ENCODE measurements at regions not wholly inside any gene's neighbourhood (a gene's known extent, or its start where the extent isn't known, plus 50 kb on each side); places are given as distances from the start of the nearest gene placed in this dataset.
A peak's percentile ranks its signal among the peaks of the same experiment; 100 is the strongest.
"Not testable (repeated sequence)": the region's sequence is repeated elsewhere in the genome, so short reads cannot be mapped to it uniquely, and the experiment has no call there.

DNA sequence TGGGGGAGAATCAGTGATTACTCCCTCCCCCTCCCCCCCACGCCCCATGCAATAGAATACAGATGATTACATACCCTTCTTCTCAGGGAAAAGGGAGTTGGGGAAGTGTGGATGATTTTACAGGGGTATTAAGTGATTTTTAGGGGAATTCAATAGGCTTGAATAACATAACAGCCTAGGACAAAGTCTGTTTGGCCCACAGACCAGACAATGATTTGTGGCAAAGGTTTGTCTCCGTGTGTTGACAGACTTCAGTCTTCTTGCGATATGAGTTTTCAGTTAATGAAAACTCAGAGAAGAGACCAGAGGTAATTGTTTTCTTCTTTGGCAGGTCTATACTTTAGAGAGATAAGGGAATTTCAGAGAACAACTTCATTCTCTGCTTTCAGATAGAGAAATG, 95.3 kb downstream of the OR2B2 start:
- TF ChIP-seq, protein P1, sequence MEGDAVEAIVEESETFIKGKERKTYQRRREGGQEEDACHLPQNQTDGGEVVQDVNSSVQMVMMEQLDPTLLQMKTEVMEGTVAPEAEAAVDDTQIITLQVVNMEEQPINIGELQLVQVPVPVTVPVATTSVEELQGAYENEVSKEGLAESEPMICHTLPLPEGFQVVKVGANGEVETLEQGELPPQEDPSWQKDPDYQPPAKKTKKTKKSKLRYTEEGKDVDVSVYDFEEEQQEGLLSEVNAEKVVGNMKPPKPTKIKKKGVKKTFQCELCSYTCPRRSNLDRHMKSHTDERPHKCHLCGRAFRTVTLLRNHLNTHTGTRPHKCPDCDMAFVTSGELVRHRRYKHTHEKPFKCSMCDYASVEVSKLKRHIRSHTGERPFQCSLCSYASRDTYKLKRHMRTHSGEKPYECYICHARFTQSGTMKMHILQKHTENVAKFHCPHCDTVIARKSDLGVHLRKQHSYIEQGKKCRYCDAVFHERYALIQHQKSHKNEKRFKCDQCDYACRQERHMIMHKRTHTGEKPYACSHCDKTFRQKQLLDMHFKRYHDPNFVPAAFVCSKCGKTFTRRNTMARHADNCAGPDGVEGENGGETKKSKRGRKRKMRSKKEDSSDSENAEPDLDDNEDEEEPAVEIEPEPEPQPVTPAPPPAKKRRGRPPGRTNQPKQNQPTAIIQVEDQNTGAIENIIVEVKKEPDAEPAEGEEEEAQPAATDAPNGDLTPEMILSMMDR (IDR thresholded peaks at IDR 0.05; ENCODE audit: borderline replicate concordance) = no peak

DNA sequence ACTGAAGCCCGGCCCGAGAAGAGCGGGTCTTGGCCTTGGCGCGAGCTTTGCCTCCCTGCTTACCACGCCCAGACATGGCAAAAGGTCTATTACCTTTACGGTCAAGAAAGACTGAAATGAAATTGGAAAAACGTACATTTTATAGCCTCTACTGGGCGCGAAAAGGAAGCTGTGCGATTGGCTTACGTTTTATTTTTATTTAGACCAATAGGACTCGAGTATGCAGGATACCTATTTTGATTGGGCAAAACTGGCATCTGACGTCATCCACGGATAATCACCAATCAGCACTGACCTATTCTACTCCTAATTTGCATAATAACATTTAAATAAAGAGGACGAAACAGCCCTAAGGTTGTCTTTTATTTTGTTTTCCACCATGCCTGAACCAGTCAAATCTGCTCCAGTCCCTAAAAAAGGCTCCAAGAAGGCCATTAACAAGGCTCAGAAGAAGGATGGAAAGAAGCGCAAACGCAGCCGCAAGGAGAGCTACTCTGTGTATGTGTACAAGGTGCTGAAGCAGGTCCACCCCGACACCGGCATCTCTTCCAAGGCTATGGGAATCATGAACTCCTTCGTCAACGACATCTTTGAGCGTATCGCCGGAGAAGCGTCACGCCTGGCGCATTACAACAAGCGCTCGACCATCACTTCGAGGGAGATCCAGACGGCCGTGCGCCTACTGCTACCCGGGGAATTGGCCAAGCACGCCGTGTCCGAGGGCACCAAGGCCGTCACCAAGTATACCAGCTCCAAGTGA, 97.4 kb downstream of the OR2B2 start:
- Histone ChIP-seq H3K9me3 (replicated peaks) (no peaks in the 10 kb centered on the region), H3K4me3 (peak overlapping the region; percentile 54), H3K27me3 (ENCODE audit: low read depth) (peaks cover 98% of the 10 kb centered on the region), H3K4me1 (peaks cover 15% of the 10 kb centered on the region), H3K27ac (replicated peaks) (no peak overlapping the region), H3K36me3 (no peaks in the 10 kb centered on the region)
- intact Hi-C loops (cut with micrococcal nuclease) = no loop called here
- TF ChIP-seq, protein P1 (IDR thresholded peaks at IDR 0.05; ENCODE audit: borderline replicate concordance) = no peak
- DNase-seq = no peak

More for the DNA sequence above, 95.3 kb downstream of the OR2B2 start:
- Histone ChIP-seq H3K27me3 (ENCODE audit: low read depth) (peaks cover 95% of the 10 kb centered on the region), H3K27ac (replicated peaks) (no peak overlapping the region), H3K36me3 (no peaks in the 10 kb centered on the region), H3K4me1 (peaks cover 6% of the 10 kb centered on the region), H3K4me3 (no peak overlapping the region), H3K9me3 (replicated peaks) (no peaks in the 10 kb centered on the region)
- intact Hi-C loops (cut with micrococcal nuclease) = no loop called here
- no peak for DNase-seq

DNA sequence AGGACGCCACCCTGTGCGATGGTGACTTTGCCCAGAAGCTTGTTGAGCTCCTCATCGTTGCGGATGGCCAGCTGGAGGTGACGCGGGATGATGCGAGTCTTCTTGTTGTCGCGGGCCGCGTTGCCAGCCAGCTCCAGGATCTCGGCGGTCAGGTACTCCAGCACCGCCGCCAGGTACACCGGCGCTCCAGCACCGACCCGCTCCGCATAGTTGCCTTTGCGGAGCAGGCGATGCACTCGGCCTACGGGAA, 97.9 kb downstream of the OR2B2 start:
- DNase-seq; H3K36me3 ChIP-seq; H3K9me3 ChIP-seq (replicated peaks); intact Hi-C loops (cut with micrococcal nuclease); H3K27ac ChIP-seq (replicated peaks): not testable (repeated sequence)
- Histone ChIP-seq H3K27me3 (ENCODE audit: low read depth) (peaks cover 96% of the 10 kb centered on the region), H3K4me1 (peaks cover 20% of the 10 kb centered on the region), H3K4me3 (peak overlapping the region; percentile 54)

DNA sequence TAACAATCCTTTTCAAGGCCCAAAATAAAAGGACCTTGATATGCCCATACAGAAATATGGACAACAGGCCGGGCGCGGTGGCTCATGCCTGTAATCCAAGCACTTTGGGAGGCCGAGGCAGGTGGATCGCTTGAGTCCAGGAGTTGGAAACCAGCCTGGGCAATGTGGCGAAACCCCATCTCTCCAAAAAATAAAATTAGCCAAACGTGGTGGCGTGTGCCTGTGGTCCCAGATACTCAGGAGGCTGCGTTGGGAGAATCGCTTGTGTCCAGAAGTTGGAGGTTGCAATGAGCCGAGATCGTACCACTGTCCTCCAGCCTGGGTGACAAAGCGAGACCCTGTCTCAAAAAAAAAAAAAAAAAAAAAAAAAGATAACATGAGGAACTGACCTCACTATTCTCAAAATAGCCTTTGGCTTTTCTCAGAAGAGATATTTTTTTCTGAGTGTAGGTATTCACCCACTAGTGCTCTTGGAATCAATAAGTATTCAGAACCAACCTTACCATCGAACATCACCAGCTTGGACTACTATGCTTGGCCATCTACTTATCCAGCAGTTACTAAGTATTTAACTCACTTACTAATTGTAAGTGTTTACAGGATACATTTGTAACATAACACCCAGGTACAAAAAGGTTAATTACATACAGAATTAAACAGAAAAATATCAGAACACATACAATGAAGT, 99.2 kb downstream of the OR2B2 start:
- no peaks in the 10 kb centered on the region for H3K9me3 ChIP-seq (replicated peaks)
- H3K27me3 ChIP-seq (ENCODE audit: low read depth) = peaks cover 95% of the 10 kb centered on the region
- no peak overlapping the region for H3K4me3 ChIP-seq
- intact Hi-C loops (cut with micrococcal nuclease) = no loop called here
- no peaks in the 10 kb centered on the region for H3K36me3 ChIP-seq
- TF ChIP-seq, protein P1 (IDR thresholded peaks at IDR 0.05; ENCODE audit: borderline replicate concordance) = no peak
- no peak overlapping the region for H3K27ac ChIP-seq (replicated peaks)
- no peak for DNase-seq
- H3K4me1 ChIP-seq = peaks cover 24% of the 10 kb centered on the region

DNA sequence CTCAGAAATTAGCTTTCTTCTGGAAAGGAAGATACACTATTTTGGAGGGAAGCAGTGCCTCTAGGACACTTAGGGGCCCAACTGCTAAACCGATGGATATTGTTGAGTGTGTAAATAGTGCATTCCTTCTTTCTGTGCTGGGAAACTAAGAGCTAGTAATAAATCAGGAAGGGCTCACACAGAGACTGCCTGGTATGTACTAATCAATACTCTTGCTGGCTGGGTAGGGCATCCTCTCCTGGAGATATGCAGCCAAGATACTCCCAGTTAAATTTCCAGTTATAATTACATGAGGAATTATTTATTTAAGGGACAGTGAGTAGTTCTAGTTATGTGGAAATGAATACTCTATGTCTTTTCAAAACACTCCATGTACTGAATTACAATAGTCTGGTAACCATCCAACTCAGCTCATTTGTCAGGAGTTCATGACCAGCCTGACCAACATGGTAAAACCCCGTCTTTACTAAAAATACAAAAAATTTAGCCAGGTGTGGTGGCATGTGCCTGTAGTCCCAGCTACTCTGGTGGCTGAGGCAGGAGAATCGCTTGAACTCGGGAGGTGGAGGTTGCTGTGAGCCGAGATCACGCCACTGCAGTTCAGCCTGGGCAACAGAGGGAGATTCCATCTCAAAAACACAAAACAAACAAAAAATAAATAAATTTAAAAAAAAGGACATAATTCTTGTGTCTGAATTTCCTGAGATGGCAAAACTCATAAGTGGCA, 100.0 kb downstream of the OR2B2 start:
- H3K36me3 ChIP-seq = no peaks in the 10 kb centered on the region
- H3K4me3 ChIP-seq = no peak overlapping the region
- intact Hi-C loops (cut with micrococcal nuclease) = no loop called here
- H3K4me1 ChIP-seq = peaks cover 29% of the 10 kb centered on the region
- H3K27ac ChIP-seq (replicated peaks) = no peak overlapping the region
- TF ChIP-seq, protein P1 (IDR thresholded peaks at IDR 0.05; ENCODE audit: borderline replicate concordance) = no peak
- H3K9me3 ChIP-seq (replicated peaks) = no peaks in the 10 kb centered on the region
- peaks cover 95% of the 10 kb centered on the region for H3K27me3 ChIP-seq (ENCODE audit: low read depth)
- no peak for DNase-seq

DNA sequence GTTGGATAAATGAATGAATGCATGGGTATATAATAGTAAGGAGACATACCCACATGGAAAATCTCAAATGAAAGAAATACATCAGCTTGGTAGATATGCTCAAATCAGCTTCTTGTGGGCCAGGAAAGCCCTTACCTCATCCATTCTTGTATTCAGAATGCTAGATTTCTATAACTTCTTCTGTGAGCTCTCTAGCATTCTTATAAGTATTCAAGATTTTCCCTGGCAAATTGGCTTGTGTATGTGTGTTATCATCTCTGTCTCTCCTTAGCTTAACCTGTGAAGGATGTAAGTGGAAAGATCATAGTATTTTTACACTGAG, 100.8 kb downstream of the OR2B2 start:
- peaks cover 36% of the 10 kb centered on the region for H3K4me1 ChIP-seq

More for the DNA sequence above, 100.8 kb downstream of the OR2B2 start:
- DNase-seq = no peak
- intact Hi-C loops (cut with micrococcal nuclease) = no loop called here
- H3K36me3 ChIP-seq = no peaks in the 10 kb centered on the region
- no peak overlapping the region for H3K4me3 ChIP-seq
- peaks cover 95% of the 10 kb centered on the region for H3K27me3 ChIP-seq (ENCODE audit: low read depth)
- no peak overlapping the region for H3K27ac ChIP-seq (replicated peaks)
- TF ChIP-seq, protein P1 (IDR thresholded peaks at IDR 0.05; ENCODE audit: borderline replicate concordance) = no peak
- H3K9me3 ChIP-seq (replicated peaks) = no peaks in the 10 kb centered on the region
